CD4-positive, alpha-beta memory T cell (primary cell): ENCODE measurements at regions not wholly inside any gene's neighbourhood (a gene's known extent, or its start where the extent isn't known, plus 50 kb on each side); places are given as distances from the start of the nearest gene placed in this dataset.

Experiments used
- CTCF ChIA-PET: fragments of 350-600 bp; sonication (Branson Sonifier 250); formaldehyde crosslinking; loops from one replicate; lab custom pipeline; 2021; ENCODE audit warnings: inconsistent platforms; ENCODE audit not compliant: partially characterized antibody; lab: Charles Lee
- POLR2A ChIA-PET: fragments of 350-600 bp; sonication (Branson Sonifier 250); formaldehyde crosslinking; loops from one replicate; lab custom pipeline; 2021; ENCODE audit not compliant: partially characterized antibody; lab: Charles Lee
- DNase-seq, 5 donors: peaks; one replicate each; pipeline versions ENCODE4 v3.0.0 to v3.0.0-alpha.2; 2020 to 2022; ENCODE audit warnings: mixed read lengths in 1 of 5
- H3K27ac ChIP-seq: one replicate; pipeline ENCODE4 v1.7.0; 2013; ENCODE audit warnings: low read depth, low read length
- H3K27me3 ChIP-seq: 2 replicates; pipeline ENCODE4 v1.7.0; 2013; ENCODE audit warnings: mild to moderate bottlenecking, low read length, moderate library complexity; ENCODE audit not compliant: insufficient read depth
- H3K36me3 ChIP-seq: 2 replicates; pipeline ENCODE4 v1.7.0; 2013; ENCODE audit warnings: mild to moderate bottlenecking, low read length, moderate library complexity; ENCODE audit not compliant: insufficient read depth
- H3K4me1 ChIP-seq: 2 replicates; pipeline ENCODE4 v1.7.0; 2013; ENCODE audit warnings: mild to moderate bottlenecking, low read length, moderate library complexity; ENCODE audit not compliant: insufficient read depth
- H3K4me3 ChIP-seq, 2 donors: one replicate each; pipeline ENCODE4 v1.7.0; 2013; ENCODE audit warnings: low read length in 2 of 2, mild to moderate bottlenecking in 1 of 2
- H3K9me3 ChIP-seq, 2 donors: one replicate each; pipeline ENCODE4 v1.7.0; 2013; ENCODE audit warnings: low read length in 2 of 2, control low read depth in 1 of 2; ENCODE audit not compliant: control insufficient read depth in 1 of 2
- H3K27ac Mint-ChIP-seq, 7 donors: one replicate each; pipeline ENCODE4 v1.8.0; 2020 to 2021; ENCODE audit warnings: mixed read lengths in 7 of 7, mild to moderate bottlenecking in 6 of 7, inconsistent platforms in 3 of 7, moderate library complexity in 3 of 7
- H3K27me3 Mint-ChIP-seq, 2 donors: one replicate each; pipeline ENCODE4 v1.8.0; 2020 to 2021; ENCODE audit warnings: mixed read lengths in 2 of 2
- H3K36me3 Mint-ChIP-seq, 2 donors: one replicate each; pipeline ENCODE4 v1.8.0; 2020 to 2021; ENCODE audit warnings: mixed read lengths in 2 of 2, inconsistent platforms in 1 of 2, mild to moderate bottlenecking in 1 of 2
- H3K4me1 Mint-ChIP-seq, 4 donors: one replicate each; pipeline ENCODE4 v1.8.0; 2020 to 2021; ENCODE audit warnings: mixed read lengths in 4 of 4, mild to moderate bottlenecking in 1 of 4
- H3K4me3 Mint-ChIP-seq, 8 donors: one replicate each; pipeline ENCODE4 v1.8.0; 2020 to 2021; ENCODE audit warnings: mixed read lengths in 8 of 8, mild to moderate bottlenecking in 7 of 8, moderate library complexity in 6 of 8, inconsistent platforms in 3 of 8
- H3K9me3 Mint-ChIP-seq, 8 donors: one replicate each; pipeline ENCODE4 v1.8.0; 2020 to 2021; ENCODE audit warnings: mixed read lengths in 8 of 8, mild to moderate bottlenecking in 5 of 8, inconsistent platforms in 3 of 8, moderate library complexity in 1 of 8
- intact Hi-C: fragments of 100-400 bp; cut with micrococcal nuclease; formaldehyde crosslinking; loops from one replicate; pipeline ENCODE4 v1.15.1; 2023

GRCh38 chr9:36749461-36749860, 176.8 kb downstream of the MELK start:
- H3K4me3 Mint-ChIP-seq = no peak overlapping the region
- no peaks in the 10 kb centered on the region for H3K36me3 Mint-ChIP-seq
- Histone ChIP-seq H3K27ac (no peak overlapping the region), H3K4me3 (no peak overlapping the region), H3K27me3 (peaks cover 17% of the 10 kb centered on the region), H3K4me1 (no peaks in the 10 kb centered on the region), H3K9me3 (no peaks in the 10 kb centered on the region), H3K36me3 (no peaks in the 10 kb centered on the region)
- CTCF ChIA-PET = no interaction called here
- intact Hi-C loops = no loop called here
- H3K27me3 Mint-ChIP-seq = peaks cover 18 to 57% of the 10 kb centered on the region in 2 donors
- DNase-seq = no peak
- H3K4me1 Mint-ChIP-seq = no peaks in the 10 kb centered on the region
- H3K27ac Mint-ChIP-seq = no peak overlapping the region
- POLR2A ChIA-PET = interaction anchor here (1.3 kb wide), 1 partner anchor 17 kb away, joined by 3 read pairs; no protein-coding TSS in a partner anchor
- H3K9me3 Mint-ChIP-seq = no peaks in the 10 kb centered on the region

GRCh38 chr9:36750630-36751029, 177.9 kb downstream of the MELK start:
- POLR2A ChIA-PET = interaction anchor here (1.3 kb wide), 1 partner anchor 15 kb away, joined by 3 read pairs; no protein-coding TSS in a partner anchor

GRCh38 chr9:36755019-36755418, 182.3 kb downstream of the MELK start:
- POLR2A ChIA-PET = no interaction called here
- Mint-ChIP-seq H3K9me3 (peaks cover 0 to 4% (median 0%) of the 10 kb centered on the region in 8 donors), H3K27ac (no peak overlapping the region), H3K4me1 (no peaks in the 10 kb centered on the region), H3K27me3 (peaks cover 27 to 63% of the 10 kb centered on the region in 2 donors), H3K4me3 (no peak overlapping the region), H3K36me3 (no peaks in the 10 kb centered on the region)
- CTCF ChIA-PET = no interaction called here
- Histone ChIP-seq H3K4me1 (no peaks in the 10 kb centered on the region), H3K36me3 (no peaks in the 10 kb centered on the region), H3K27ac (no peak overlapping the region), H3K27me3 (peaks cover 10% of the 10 kb centered on the region), H3K4me3 (no peak overlapping the region), H3K9me3 (no peaks in the 10 kb centered on the region)
- DNase-seq = no peak
- intact Hi-C loops = no loop called here

More at GRCh38 chr9:36750630-36751029, 177.9 kb downstream of the MELK start:
- Histone ChIP-seq H3K4me3 (no peak overlapping the region), H3K27ac (no peak overlapping the region), H3K36me3 (no peaks in the 10 kb centered on the region), H3K4me1 (no peaks in the 10 kb centered on the region), H3K9me3 (no peaks in the 10 kb centered on the region), H3K27me3 (peaks cover 22% of the 10 kb centered on the region)
- no peaks in the 10 kb centered on the region for H3K36me3 Mint-ChIP-seq
- intact Hi-C loops = no loop called here
- H3K4me1 Mint-ChIP-seq = no peaks in the 10 kb centered on the region
- DNase-seq = no peak
- no peak overlapping the region for H3K4me3 Mint-ChIP-seq
- H3K27ac Mint-ChIP-seq = no peak overlapping the region
- CTCF ChIA-PET = no interaction called here
- peaks cover 0 to 4% (median 0%) of the 10 kb centered on the region in 8 donors for H3K9me3 Mint-ChIP-seq
- peaks cover 25 to 63% of the 10 kb centered on the region in 2 donors for H3K27me3 Mint-ChIP-seq

GRCh38 chr9:36759141-36759540, 186.4 kb downstream of the MELK start:
- Histone ChIP-seq H3K4me3 (no peak overlapping the region), H3K4me1 (no peaks in the 10 kb centered on the region), H3K27ac (no peak overlapping the region), H3K9me3 (no peaks in the 10 kb centered on the region), H3K36me3 (no peaks in the 10 kb centered on the region), H3K27me3 (peaks cover 10% of the 10 kb centered on the region)
- CTCF ChIA-PET = no interaction called here
- H3K9me3 Mint-ChIP-seq = peaks cover 0 to 4% (median 0%) of the 10 kb centered on the region in 8 donors
- peaks cover 23 to 33% of the 10 kb centered on the region in 2 donors for H3K27me3 Mint-ChIP-seq
- DNase-seq = no peak
- H3K36me3 Mint-ChIP-seq = no peaks in the 10 kb centered on the region
- POLR2A ChIA-PET = no interaction called here
- intact Hi-C loops = no loop called here
- H3K27ac Mint-ChIP-seq = no peak overlapping the region
- H3K4me1 Mint-ChIP-seq = no peaks in the 10 kb centered on the region
- no peak overlapping the region for H3K4me3 Mint-ChIP-seq

GRCh38 chr9:36759976-36760375, 187.3 kb downstream of the MELK start:
- Mint-ChIP-seq H3K36me3 (no peaks in the 10 kb centered on the region), H3K27me3 (peaks cover 21 to 26% of the 10 kb centered on the region in 2 donors), H3K9me3 (peaks cover 0 to 3% (median 0%) of the 10 kb centered on the region in 8 donors), H3K4me1 (no peaks in the 10 kb centered on the region), H3K4me3 (no peak overlapping the region), H3K27ac (no peak overlapping the region)
- intact Hi-C loops = no loop called here
- ChIA-PET POLR2A (no interaction called here), CTCF (no interaction called here)
- H3K27ac ChIP-seq = no peak overlapping the region
- no peaks in the 10 kb centered on the region for H3K4me1 ChIP-seq
- no peaks in the 10 kb centered on the region for H3K36me3 ChIP-seq
- peaks cover 4% of the 10 kb centered on the region for H3K27me3 ChIP-seq
- no peaks in the 10 kb centered on the region for H3K9me3 ChIP-seq
- no peak overlapping the region for H3K4me3 ChIP-seq
- DNase-seq = no peak

- H3K9me3 Mint-ChIP-seq = no peaks in the 10 kb centered on the region
- Histone ChIP-seq H3K9me3 (no peaks in the 10 kb centered on the region), H3K4me3 (no peak overlapping the region), H3K4me1 (peaks cover 7% of the 10 kb centered on the region), H3K27me3 (peaks cover 4% of the 10 kb centered on the region), H3K27ac (no peak overlapping the region), H3K36me3 (no peaks in the 10 kb centered on the region)
- H3K27me3 Mint-ChIP-seq = peaks cover 16 to 20% of the 10 kb centered on the region in 2 donors
- H3K4me3 Mint-ChIP-seq = no peak overlapping the region
- no peak overlapping the region for H3K27ac Mint-ChIP-seq
- CTCF ChIA-PET = no interaction called here
- POLR2A ChIA-PET = no interaction called here
- DNase-seq = no peak
- intact Hi-C loops = no loop called here
- H3K36me3 Mint-ChIP-seq = no peaks in the 10 kb centered on the region
- H3K4me1 Mint-ChIP-seq = no peaks in the 10 kb centered on the region
These were observed 188.1 kb downstream of the MELK start for GRCh38 chr9:36760667-36761420.

GRCh38 chr9:36762958-36763357, 190.3 kb downstream of the MELK start:
- Histone ChIP-seq H3K4me1 (peaks cover 7% of the 10 kb centered on the region), H3K27ac (no peak overlapping the region), H3K4me3 (no peak overlapping the region), H3K9me3 (no peaks in the 10 kb centered on the region), H3K27me3 (peaks cover 4% of the 10 kb centered on the region), H3K36me3 (no peaks in the 10 kb centered on the region)
- DNase-seq = no peak
- ChIA-PET CTCF (no interaction called here), POLR2A (interaction anchor here (0.6 kb wide), 1 partner anchor 304 kb away, joined by 3 read pairs; no protein-coding TSS in a partner anchor)
- Mint-ChIP-seq H3K27me3 (peaks cover 10 to 15% of the 10 kb centered on the region in 2 donors), H3K27ac (no peak overlapping the region), H3K4me3 (no peak overlapping the region), H3K4me1 (peaks cover 0 to 2% (median under 1%) of the 10 kb centered on the region in 4 donors), H3K9me3 (no peaks in the 10 kb centered on the region), H3K36me3 (no peaks in the 10 kb centered on the region)
- intact Hi-C loops = no loop called here
